HG03135 (cell line): ENCODE measurements at regions not wholly inside any gene's neighbourhood (a gene's known extent, or its start where the extent isn't known, plus 50 kb on each side); places are given as distances from the start of the nearest gene placed in this dataset.
"Not testable (repeated sequence)": the region's sequence is repeated elsewhere in the genome, so short reads cannot be mapped to it uniquely, and the experiment has no call there.

Source experiments
- ATAC-seq: cut with Tn5 transposase; IDR thresholded peaks from one replicate; pipeline ENCODE4 v1.9.1; 2021; ENCODE audit warnings: mild to moderate bottlenecking, moderate library complexity; ENCODE audit not compliant: unreplicated experiment

- no peak for ATAC-seq
These were observed 470.3 kb downstream of the OMA1 start for GRCh38 chr1:58076258-58076657.

- no peak for ATAC-seq
These were observed 471.3 kb downstream of the OMA1 start for GRCh38 chr1:58075188-58075578.

DNA sequence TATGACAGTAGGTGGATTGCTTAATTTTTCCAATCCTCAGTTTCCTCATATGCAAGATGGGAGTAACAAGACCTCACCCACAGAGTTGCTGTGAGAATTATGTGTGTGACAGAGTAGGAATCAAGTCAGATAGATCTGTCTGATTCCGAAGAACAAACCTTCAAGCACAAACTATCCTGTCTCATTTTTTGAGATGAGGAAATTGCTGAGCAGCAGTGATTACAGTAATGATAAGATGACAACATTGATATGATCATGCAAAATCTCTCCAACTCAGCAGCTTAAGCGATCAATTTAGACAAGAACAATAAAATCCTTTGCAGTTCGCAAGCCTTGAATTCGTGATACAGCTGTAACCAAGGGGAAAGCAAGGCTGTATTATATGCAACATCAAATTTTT lies 474.1 kb downstream of the OMA1 start:
- no peak for ATAC-seq

- ATAC-seq, result no peak
These were observed 479.4 kb downstream of the OMA1 start for GRCh38 chr1:58067082-58067481.

GRCh38 chr1:58065520-58065919 lies 481.0 kb downstream of the OMA1 start:
- ATAC-seq, result no peak

DNA sequence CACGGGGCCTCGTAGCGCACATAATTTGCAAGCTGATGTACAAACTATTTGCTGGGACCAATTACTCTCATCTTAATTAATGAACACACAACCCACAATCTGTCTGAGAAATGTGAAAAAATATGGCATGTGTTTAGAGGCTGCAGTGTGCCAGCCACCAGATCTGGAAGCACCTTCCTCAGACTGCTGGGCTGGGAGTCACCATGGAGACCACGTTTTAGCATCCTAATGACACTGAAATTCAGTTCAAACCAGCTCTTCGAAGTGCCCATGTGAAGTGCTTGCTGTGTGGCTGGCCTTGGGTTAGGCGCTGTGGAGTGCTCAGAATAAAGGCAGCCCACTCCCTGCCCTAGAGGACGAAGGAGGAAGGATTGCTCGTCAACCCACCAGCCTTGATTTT lies 482.4 kb downstream of the OMA1 start:
- ATAC-seq, result no peak

GRCh38 chr1:58063095-58063494 lies 483.4 kb downstream of the OMA1 start:
- no peak for ATAC-seq

DNA sequence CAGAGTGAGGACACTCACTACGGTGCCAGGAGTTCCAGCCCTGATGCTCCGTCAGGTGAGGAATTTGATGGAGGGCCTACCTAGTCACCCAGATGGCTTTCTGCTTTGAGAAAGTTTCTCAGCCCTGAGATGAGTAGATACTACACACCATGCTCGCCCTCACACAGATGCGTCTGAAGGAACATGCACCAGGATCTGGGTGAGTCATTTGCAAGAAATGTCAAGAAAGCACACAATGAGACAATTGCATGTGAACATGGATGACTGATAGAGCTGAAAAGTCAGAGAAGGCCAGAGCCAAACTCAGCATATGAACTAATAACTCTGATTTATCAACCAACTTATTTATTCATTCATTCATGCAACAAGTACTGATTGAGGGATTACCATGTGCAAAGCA lies 483.9 kb downstream of the OMA1 start:
- no peak for ATAC-seq

DNA sequence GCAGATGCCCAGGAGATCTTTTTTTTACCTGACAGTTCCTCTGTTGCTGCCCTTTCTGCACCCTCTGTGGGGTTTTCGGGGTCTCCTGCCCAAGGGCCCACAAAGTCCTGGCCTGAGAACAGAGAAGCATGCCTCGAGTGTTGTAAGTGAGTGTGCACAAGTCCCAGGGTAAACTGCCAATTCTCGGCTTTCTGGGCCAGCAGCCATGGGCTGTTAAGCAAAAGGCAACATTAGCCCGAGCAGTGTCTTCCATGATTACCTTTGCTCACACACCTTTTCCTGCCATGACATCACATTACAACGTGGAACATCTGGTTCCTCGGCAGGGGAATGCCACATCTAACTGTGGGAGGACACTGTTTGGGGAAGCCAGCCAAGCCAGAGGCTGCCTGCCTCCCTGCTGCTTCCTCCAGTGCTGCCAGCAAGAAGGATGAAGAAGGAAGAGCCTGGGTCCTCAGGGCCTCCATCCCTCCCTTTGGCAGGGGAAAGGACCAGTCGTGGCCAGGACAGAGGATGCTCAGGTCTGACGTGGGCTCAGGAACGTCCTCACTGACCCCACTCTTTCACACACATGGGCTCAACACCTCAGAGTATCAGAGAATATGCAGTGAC lies 485.9 kb downstream of the OMA1 start:
- no peak for ATAC-seq

DNA sequence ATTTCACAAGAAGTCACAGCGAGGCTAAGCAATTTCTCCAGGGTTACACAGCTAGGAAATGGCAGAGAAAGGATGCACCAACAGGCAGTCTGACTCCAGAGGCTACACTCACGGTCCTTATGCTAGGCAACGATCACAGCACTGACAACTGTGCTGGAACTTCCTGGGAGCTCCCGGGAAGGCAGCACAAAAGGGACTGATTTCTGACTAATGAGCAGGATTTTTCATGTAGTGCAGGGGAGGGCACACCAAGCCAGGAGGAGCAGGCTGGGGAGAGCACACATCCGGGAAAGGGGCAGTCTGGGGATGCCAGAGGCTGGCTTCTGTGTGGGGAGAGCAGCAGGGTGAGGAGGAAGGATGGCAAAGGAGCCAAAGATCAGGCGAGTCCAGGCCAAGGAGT lies 486.7 kb downstream of the OMA1 start:
- no peak for ATAC-seq

DNA sequence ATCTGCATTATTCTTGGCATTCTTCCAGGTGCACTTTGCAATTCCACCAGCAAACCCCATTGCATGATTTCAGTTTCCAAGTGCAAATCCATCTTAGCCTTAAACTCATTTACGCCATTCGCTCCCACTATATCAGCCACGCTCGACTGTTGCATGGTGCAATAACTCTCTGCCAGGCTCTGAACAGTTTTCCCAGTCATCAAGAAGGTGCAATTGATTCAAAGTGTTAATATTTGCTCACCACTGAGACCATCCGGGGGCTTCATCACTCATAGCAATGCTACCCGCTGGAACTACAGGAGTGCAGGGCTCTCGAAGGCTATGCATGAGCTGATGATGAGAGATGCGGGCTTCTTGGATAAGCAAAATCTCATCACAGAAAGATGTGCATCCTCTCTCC lies 488.2 kb downstream of the OMA1 start:
- ATAC-seq, result no peak

GRCh38 chr1:58057826-58058225 lies 488.7 kb downstream of the OMA1 start:
- ATAC-seq, result no peak

- not testable (repeated sequence) for ATAC-seq
These were observed 495.3 kb downstream of the OMA1 start for GRCh38 chr1:58051187-58051586.

- no peak for ATAC-seq
These were observed 499.2 kb downstream of the OMA1 start for GRCh38 chr1:58047265-58047858.

- no peak for ATAC-seq
These were observed 501.3 kb downstream of the OMA1 start for GRCh38 chr1:58045094-58045705.

- ATAC-seq, result no peak
These were observed 504.9 kb downstream of the OMA1 start for GRCh38 chr1:58041621-58042020.

DNA sequence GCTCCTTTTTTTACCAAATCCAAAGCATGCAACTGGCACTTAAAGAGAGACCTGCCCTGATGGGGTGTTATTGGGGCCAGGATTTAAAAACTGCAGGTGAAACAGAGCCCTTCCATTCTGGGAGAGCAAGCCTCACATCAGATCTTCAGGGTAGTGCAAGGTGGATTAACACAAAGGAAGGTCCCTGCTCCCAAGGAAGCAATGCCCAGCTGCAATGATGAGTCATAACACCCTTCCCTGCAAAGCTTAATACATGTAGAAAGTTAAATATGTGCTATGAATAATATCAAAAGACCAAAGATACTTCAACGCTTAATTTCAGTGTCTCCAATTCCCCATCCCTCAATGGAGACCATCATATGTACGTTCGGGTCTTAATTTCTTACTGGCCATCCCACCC lies 508.0 kb downstream of the OMA1 start:
- ATAC-seq, result no peak

GRCh38 chr1:58035523-58035922 lies 511.0 kb downstream of the OMA1 start:
- ATAC-seq, result no peak

- no peak for ATAC-seq
These were observed 513.2 kb downstream of the OMA1 start for GRCh38 chr1:58033311-58033710.

GRCh38 chr1:58032611-58033073 lies 513.9 kb downstream of the OMA1 start:
- no peak for ATAC-seq

DNA sequence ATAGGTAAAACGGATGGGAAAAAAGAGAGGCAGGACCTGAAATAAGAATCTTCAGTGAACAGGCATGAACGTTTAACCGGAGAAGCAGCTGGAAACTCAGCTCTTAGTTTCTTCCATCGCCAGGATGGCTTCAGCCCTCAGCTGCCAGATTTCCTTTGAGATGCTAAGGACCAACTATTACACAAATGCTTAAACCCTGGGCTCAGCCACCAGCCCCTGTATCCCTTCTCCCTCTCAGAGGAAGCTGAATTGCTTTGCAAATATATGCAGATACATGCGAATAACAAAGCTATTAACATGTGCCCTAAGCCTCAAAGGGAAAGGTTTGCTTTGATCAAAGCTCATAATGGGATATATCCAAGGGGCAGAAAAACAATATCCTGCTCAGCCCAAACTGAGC lies 515.1 kb downstream of the OMA1 start:
- ATAC-seq, result no peak

GRCh38 chr1:58030456-58030855 lies 516.1 kb downstream of the OMA1 start:
- no peak for ATAC-seq

DNA sequence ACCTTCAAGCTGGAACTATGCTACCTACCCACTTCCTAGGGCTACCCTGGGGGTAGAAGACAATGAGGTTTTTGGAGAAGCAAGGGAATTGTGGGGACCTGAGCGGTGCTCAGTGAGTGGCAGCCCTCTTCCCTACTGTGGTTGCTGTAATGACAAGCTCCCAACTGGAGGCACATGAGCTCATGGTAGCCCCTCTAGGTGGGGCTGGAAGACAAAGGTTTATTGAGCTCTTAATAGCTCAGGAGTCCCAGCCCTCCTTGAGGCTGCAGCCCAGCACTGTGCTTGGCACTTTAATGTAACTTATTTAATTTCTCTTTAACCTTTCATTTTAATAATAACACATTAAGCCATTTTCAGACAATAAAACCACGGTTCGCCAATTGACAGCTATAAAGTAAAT lies 528.9 kb downstream of the OMA1 start:
- no peak for ATAC-seq
